NCI-H1417 (cell line): ENCODE measurements at regions not wholly inside any gene's neighbourhood (a gene's known extent, or its start where the extent isn't known, plus 50 kb on each side); places are given as distances from the start of the nearest gene placed in this dataset.
A peak's percentile ranks its signal among the peaks of the same experiment; 100 is the strongest.
"Not testable (repeated sequence)": the region's sequence is repeated elsewhere in the genome, so short reads cannot be mapped to it uniquely, and the experiment has no call there.

Experiments used
- DNase-seq, 3 experiments: peaks; one replicate each; lab custom pipeline; 2025; lab: John Stamatoyannopoulos, UW

GRCh38 chr20:19114410-19114809 is 98.0 kb upstream of the SLC24A3 start:
- DNase-seq: peak in 2 of 3 experiments; percentile 22 to 56

GRCh38 chr20:19115581-19115980 is 96.9 kb upstream of the SLC24A3 start:
- DNase-seq: no peak

- no peak for DNase-seq
Observed at GRCh38 chr20:19120011-19120410, 92.4 kb upstream of the SLC24A3 start.

GRCh38 chr20:19120569-19120968 is 91.9 kb upstream of the SLC24A3 start:
- no peak for DNase-seq

GRCh38 chr20:19121463-19121862 is 91.0 kb upstream of the SLC24A3 start:
- DNase-seq: peak in 1 of 3 experiments; percentile 12

GRCh38 chr20:19121916-19122315 is 90.5 kb upstream of the SLC24A3 start:
- no peak for DNase-seq

GRCh38 chr20:19122395-19122794 is 90.0 kb upstream of the SLC24A3 start:
- DNase-seq: no peak

GRCh38 chr20:19125508-19125907 is 86.9 kb upstream of the SLC24A3 start:
- DNase-seq: no peak

- DNase-seq: no peak
Observed at GRCh38 chr20:19129306-19129705, 83.1 kb upstream of the SLC24A3 start.

- peak; percentile 28 to 87 (median 68) for DNase-seq
Observed at GRCh38 chr20:19129976-19130612, 82.3 kb upstream of the SLC24A3 start.

- no peak for DNase-seq
Observed at GRCh38 chr20:19130613-19130984, 81.8 kb upstream of the SLC24A3 start.

GRCh38 chr20:19137641-19138040 is 74.8 kb upstream of the SLC24A3 start:
- DNase-seq: peak; percentile 57 to 84 (median 75)

GRCh38 chr20:19138758-19139157 is 73.7 kb upstream of the SLC24A3 start:
- no peak for DNase-seq

GRCh38 chr20:19139584-19139983 is 72.9 kb upstream of the SLC24A3 start:
- not testable (repeated sequence) for DNase-seq

GRCh38 chr20:19141998-19142397 is 70.4 kb upstream of the SLC24A3 start:
- no peak for DNase-seq

- DNase-seq: no peak
Observed at GRCh38 chr20:19143890-19144289, 68.6 kb upstream of the SLC24A3 start.

GRCh38 chr20:19161336-19161735 is 51.1 kb upstream of the SLC24A3 start:
- DNase-seq: no peak
